GM12878 (cell line): ENCODE measurements at regions not wholly inside any gene's neighbourhood (a gene's known extent, or its start where the extent isn't known, plus 50 kb on each side); places are given as distances from the start of the nearest gene placed in this dataset.

ENCODE experiments used
- ATAC-seq: fragments of 200-7000 bp; cut with Tn5 transposase; 3 replicates; pipeline ENCODE4 v1.9.1; 2020; ENCODE audit warnings: mild to moderate bottlenecking, moderate library complexity
- BruUV-seq: library from RNA; stranded (reverse); fragments of 400-500 nt; replicated peaks from 2 replicates; lab custom pipeline; 2021; lab: Mats Ljungman, UMichigan
- CTCF ChIA-PET: fragments of 300-600 bp; sonication (Branson Sonifier 250); formaldehyde crosslinking; extraction: SDS; loops from one replicate; lab custom pipeline; 2021; ENCODE audit warnings: inconsistent platforms; lab: Yijun Ruan, JAX
- POLR2A ChIA-PET: fragments of 350-600 bp; formaldehyde crosslinking; extraction: SDS; loops from one replicate; lab custom pipeline; 2021; ENCODE audit warnings: inconsistent platforms; lab: Charles Lee
- RAD21 ChIA-PET: fragments of 300-600 bp; sonication (Branson Sonifier 250); formaldehyde crosslinking; loops from one replicate; lab custom pipeline; 2023; ENCODE audit warnings: antibody characterized with exemption; ENCODE audit not compliant: unreplicated experiment; lab: Charles Lee
- SMC1A ChIA-PET: fragments of 300-600 bp; sonication (Branson Sonifier 250); formaldehyde crosslinking; loops from one replicate; lab custom pipeline; 2023; ENCODE audit not compliant: unreplicated experiment, uncharacterized antibody; lab: Charles Lee
- DNase-seq: peaks from one replicate; pipeline ENCODE4 v3.0.0-alpha.2; 2011; ENCODE audit warnings: low read depth, low spot score
- FAIRE-seq: peaks from 3 replicates; lab custom pipeline; 2011; peaks lifted over from hg19 to GRCh38; lab: Jason Lieb, UNC
- H2AFZ ChIP-seq: 2 replicates; pipeline ENCODE4 v1.6.0; 2011; ENCODE audit warnings: low read depth, low read length, control low read depth; ENCODE audit not compliant: control insufficient read depth
- H3K27ac ChIP-seq: 2 replicates; pipeline ENCODE4 v1.5.1; 2011; ENCODE audit warnings: control low read depth; ENCODE audit not compliant: control insufficient read depth, insufficient read depth
- H3K27me3 ChIP-seq, 2 experiments: replicated peaks in 1 of 2; 2 replicates each; pipeline versions ENCODE4 v1.6.0 to v1.6.1; 2011; ENCODE audit warnings: low read length in 1 of 2; ENCODE audit not compliant: control insufficient read depth in 2 of 2, insufficient read depth in 2 of 2
- H3K36me3 ChIP-seq, 2 experiments: 2 replicates each; pipeline ENCODE4 v1.5.1; 2011; ENCODE audit warnings: low read length in 1 of 2; ENCODE audit not compliant: control insufficient read depth in 2 of 2, insufficient read depth in 2 of 2
- H3K4me1 ChIP-seq: 2 replicates; pipeline ENCODE4 v1.6.1; 2011; ENCODE audit warnings: mild to moderate bottlenecking, low read length, moderate library complexity, mixed read lengths; ENCODE audit not compliant: control insufficient read depth, insufficient read depth
- H3K4me2 ChIP-seq: 2 replicates; pipeline ENCODE4 v1.6.0; 2011; ENCODE audit warnings: control low read depth; ENCODE audit not compliant: control insufficient read depth, insufficient read depth
- H3K4me3 ChIP-seq: fragments of 200-600 bp; sonication (generic); 2 replicates; pipeline ENCODE4 v1.5.1; 2016
- H3K79me2 ChIP-seq: 2 replicates; pipeline ENCODE4 v1.6.0; 2011; ENCODE audit warnings: low read length; ENCODE audit not compliant: control insufficient read depth, insufficient read depth
- H3K9ac ChIP-seq: 2 replicates; pipeline ENCODE4 v1.8.0; 2011; ENCODE audit warnings: low read length, control low read depth, mixed read lengths; ENCODE audit not compliant: control insufficient read depth, insufficient read depth
- H3K9me3 ChIP-seq: replicated peaks from 3 replicates; pipeline ENCODE4 v1.5.1; 2011; ENCODE audit warnings: mild to moderate bottlenecking, low read length; ENCODE audit not compliant: control insufficient read depth, insufficient read depth
- H4K20me1 ChIP-seq: 2 replicates; pipeline ENCODE4 v1.6.0; 2011; ENCODE audit not compliant: control insufficient read depth, insufficient read depth
- CHD1 ChIP-seq: IDR thresholded peaks from 2 replicates; pipeline ENCODE4 v1.6.1; 2012; ENCODE audit warnings: low read depth, low read length, improper control_type of control experiment
- EZH2 ChIP-seq: IDR thresholded peaks from 2 replicates; pipeline ENCODE4 v1.6.1; 2012; ENCODE audit warnings: low read depth, mild to moderate bottlenecking, control low read depth, inconsistent platforms, low read length, borderline replicate concordance; ENCODE audit not compliant: control insufficient read depth
- KDM1A ChIP-seq: fragments of 200-600 bp; sonication (generic); IDR thresholded peaks from 2 replicates; pipeline ENCODE4 v1.6.1; 2016; ENCODE audit warnings: borderline replicate concordance
- KLF5 ChIP-seq: fragments of 450-650 bp; IDR thresholded peaks from 2 replicates; pipeline ENCODE4 v1.6.1; 2014; ENCODE audit warnings: mild to moderate bottlenecking; ENCODE audit not compliant: partially characterized antibody
- MLLT1 ChIP-seq: fragments of 450-650 bp; IDR thresholded peaks from 2 replicates; pipeline ENCODE4 v1.6.1; 2016; ENCODE audit warnings: mild to moderate bottlenecking
- SREBF1 ChIP-seq: IDR thresholded peaks from 2 replicates; pipeline ENCODE4 v1.6.1; 2012; ENCODE audit warnings: mild to moderate bottlenecking, low read length
- YBX1 ChIP-seq: fragments of 450-650 bp; IDR thresholded peaks from 2 replicates; pipeline ENCODE4 v1.6.1; 2016; ENCODE audit warnings: antibody characterized with exemption
- ZBED1 ChIP-seq: IDR thresholded peaks from 2 replicates; pipeline ENCODE4 v1.6.1; 2016; ENCODE audit warnings: borderline replicate concordance
- ZNF217 ChIP-seq: fragments of 450-650 bp; IDR thresholded peaks from 2 replicates; pipeline ENCODE4 v1.6.1; 2017; ENCODE audit warnings: antibody characterized with exemption, mild to moderate bottlenecking
- WGBS: methylation state at CpG from one replicate; pipeline ENCODE4 v1.1.6; 2016; ENCODE audit warnings: low lambda C conversion rate; ENCODE audit not compliant: insufficient replicate concordance, insufficient coverage; ENCODE audit errors: missing lambda C conversion rate; 5-methylcytosine and 5-hydroxymethylcytosine counted together
- in situ Hi-C: fragments of 300-500 bp; cut with MboI; formaldehyde crosslinking; loops from 9 replicates; pipeline ENCODE4 v1.14.3; 2018; ENCODE audit warnings: mixed read lengths
- intact Hi-C: fragments of 100-400 bp; cut with micrococcal nuclease; formaldehyde crosslinking; loops from one replicate; pipeline ENCODE4 v1.14.2; 2022; ENCODE audit not compliant: unreplicated experiment

GRCh38 chr9:36750630-36751029, 177.9 kb downstream of the MELK start (continued):
- TF ChIP-seq YBX1: no peak
- TF ChIP-seq ZBED1: no peak
- TF ChIP-seq ZNF217: no peak

GRCh38 chr9:36755019-36755418, 182.3 kb downstream of the MELK start:
- ChIA-PET SMC1A (no interaction called here), CTCF (interaction anchor here (0.7 kb wide), 1 partner anchor 93 kb away, joined by 3 read pairs; no protein-coding TSS in a partner anchor), POLR2A (no interaction called here), RAD21 (no interaction called here)
- in situ Hi-C loops: no loop called here
- H3K27me3 ChIP-seq: peaks cover 0 to 2% of the 10 kb centered on the region in 2 experiments; a peak in 1 of 4 replicates
- no peak overlapping the region for H3K9ac ChIP-seq
- H3K9me3 ChIP-seq: no peaks in the 10 kb centered on the region; the same call in 2 of the 3 replicates
- no peak overlapping the region for H3K4me3 ChIP-seq
- BruUV-seq: no TSS peak
- no peaks in the 10 kb centered on the region for H4K20me1 ChIP-seq
- no peak overlapping the region for H3K27ac ChIP-seq
- H3K4me2 ChIP-seq: no peak overlapping the region
- intact Hi-C loops: no loop called here
- no peaks in the 10 kb centered on the region for H3K4me1 ChIP-seq
- H2AFZ ChIP-seq: no peak overlapping the region
- FAIRE-seq: no peak
- TF ChIP-seq YBX1: no peak
- TF ChIP-seq CHD1: no peak
- no peak for TF ChIP-seq KLF5
- TF ChIP-seq MLLT1: no peak
- TF ChIP-seq EZH2: no peak
- TF ChIP-seq SREBF1: no peak
- TF ChIP-seq KDM1A: no peak
- no peaks in the 10 kb centered on the region for H3K79me2 ChIP-seq
- no peaks in the 10 kb centered on the region for H3K36me3 ChIP-seq
- no peak for DNase-seq
- 25% methylated on average over 2 of the region's 2 CpGs for WGBS
- ATAC-seq: no peak
